GM21360 (cell line): ENCODE measurements at regions not wholly inside any gene's neighbourhood (a gene's known extent, or its start where the extent isn't known, plus 50 kb on each side); places are given as distances from the start of the nearest gene placed in this dataset.
A peak's percentile ranks its signal among the peaks of the same experiment; 100 is the strongest.

Experiments
- ATAC-seq: cut with Tn5 transposase; IDR thresholded peaks from one replicate; pipeline ENCODE4 v1.9.1; 2021; ENCODE audit warnings: mild to moderate bottlenecking, moderate library complexity; ENCODE audit not compliant: unreplicated experiment

GRCh38 chr15:38164507-38164906 is 88.1 kb upstream of the SPRED1 start:
- ATAC-seq: no peak

DNA sequence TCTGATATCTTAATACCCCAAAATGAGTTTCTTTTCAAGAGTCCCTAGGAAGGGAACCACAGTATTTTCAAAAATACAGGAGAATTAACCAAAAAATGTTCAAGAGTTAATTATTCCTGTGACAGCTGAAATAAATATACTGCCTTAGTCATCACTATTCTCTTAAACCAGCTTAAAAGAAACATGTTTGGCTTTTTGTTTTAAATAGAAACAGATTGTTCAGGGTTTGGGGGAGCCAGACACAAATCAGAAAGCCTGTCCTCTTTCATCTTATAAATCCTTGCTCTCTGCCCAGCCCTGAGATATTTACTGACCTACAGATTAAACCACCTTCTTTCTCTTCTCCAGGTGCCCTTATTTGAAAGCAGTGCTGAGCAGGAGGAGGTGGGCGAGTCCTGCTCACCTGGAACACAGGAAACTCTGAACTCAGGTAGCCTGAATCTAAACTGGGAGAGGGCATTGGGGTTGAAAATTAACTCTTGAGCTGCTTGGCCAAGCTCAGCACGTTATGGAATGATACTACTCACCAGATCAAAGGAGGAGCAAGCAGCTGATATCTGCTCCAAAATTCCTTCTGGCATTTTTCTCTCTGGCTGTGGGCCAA is 84.1 kb upstream of the SPRED1 start:
- no peak for ATAC-seq

- no peak for ATAC-seq
These were observed 80.7 kb upstream of the SPRED1 start for GRCh38 chr15:38171973-38172372.

GRCh38 chr15:38174691-38175090 is 77.9 kb upstream of the SPRED1 start:
- no peak for ATAC-seq

DNA sequence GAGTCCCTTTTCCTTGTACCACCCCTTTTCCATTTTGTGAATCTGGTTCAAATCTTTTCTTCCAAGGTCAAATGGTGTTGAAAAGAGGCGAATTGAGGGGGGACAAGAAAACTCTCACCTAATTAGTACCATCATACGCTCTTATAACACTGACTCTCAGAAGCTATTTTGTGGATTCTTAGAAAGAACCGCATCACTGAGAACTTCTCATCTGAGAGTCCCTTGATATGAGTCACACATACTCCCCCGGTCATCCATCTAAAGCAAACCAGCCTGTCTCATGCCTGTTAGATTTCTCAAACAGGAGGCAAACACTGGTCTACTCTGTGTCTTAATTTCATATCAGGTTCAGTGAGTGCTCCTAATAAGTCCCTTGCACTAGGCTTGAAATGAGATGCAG is 76.5 kb upstream of the SPRED1 start:
- ATAC-seq: peak; percentile 95

- ATAC-seq: no peak
These were observed 75.9 kb upstream of the SPRED1 start for GRCh38 chr15:38176691-38177090.

DNA sequence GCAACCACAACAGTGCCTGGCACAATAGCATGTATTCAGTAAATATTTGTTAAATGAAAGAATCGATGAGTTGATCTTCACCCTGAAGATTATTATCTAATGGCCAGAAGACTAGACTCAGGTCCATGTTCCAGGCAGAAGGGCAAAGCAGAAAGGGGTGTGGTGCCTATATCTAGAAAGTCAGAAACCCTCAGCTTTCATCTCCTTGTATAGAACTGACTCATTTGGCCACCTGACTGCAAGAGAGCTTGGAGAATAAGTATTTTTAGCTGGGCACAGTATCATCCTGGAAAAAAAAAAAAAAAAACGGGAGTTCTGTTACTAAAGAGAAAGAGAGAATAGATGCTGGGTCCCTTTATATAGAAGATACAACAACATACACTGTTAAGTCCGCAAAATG is 69.7 kb upstream of the SPRED1 start:
- ATAC-seq: no peak

- ATAC-seq: peak; percentile 95
These were observed 66.1 kb upstream of the SPRED1 start for GRCh38 chr15:38186507-38186906.

- ATAC-seq: no peak
These were observed 64.9 kb upstream of the SPRED1 start for GRCh38 chr15:38187630-38188313.

DNA sequence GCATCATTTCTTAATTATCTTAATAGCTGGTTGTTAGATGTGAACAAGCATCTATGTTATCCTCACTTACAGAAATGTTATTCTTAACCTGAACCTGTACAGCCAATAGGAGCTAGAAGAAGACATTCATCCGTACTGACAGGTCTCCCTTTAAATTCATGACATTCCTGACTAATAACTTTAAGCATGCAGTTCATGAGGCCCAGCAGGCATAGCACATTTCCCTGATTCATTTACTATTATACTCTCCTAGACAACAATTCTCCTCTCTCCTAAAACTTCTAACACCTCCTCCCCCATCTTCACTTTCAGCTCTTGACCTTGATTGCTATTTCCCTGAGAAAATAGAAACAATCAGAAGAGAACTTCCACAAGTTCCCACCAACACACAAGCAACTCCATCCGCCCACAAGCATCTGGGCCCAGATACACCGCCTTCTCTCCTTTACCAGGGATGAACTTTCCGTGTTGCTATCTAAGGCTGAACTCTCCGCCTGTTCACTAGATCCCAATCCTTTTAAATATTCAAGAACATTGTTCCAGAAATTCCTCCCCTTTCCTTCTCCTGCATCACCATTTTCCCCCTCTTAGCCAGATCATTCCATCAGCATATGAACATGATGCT is 62.9 kb upstream of the SPRED1 start:
- no peak for ATAC-seq

DNA sequence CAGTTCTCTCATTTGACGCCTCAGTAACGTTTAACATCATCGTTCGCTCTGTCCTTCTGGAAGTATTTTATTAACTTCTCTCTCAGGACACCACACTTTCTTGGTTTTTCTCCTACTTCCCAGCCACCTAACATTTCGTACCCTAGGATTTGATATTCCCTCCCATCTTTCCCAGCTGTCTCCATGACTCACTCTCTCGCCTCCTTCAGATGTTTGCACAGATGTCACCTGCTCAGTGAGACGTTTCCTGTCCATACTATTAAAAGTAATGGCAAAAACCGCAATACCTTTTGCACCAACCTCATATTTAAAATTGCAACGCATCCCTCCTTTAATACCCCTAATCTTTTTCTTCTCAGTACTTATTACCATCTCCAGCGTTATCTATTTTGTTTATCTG is 62.1 kb upstream of the SPRED1 start:
- ATAC-seq: no peak

GRCh38 chr15:38192496-38192895 is 60.1 kb upstream of the SPRED1 start:
- ATAC-seq: no peak

- no peak for ATAC-seq
These were observed 59.1 kb upstream of the SPRED1 start for GRCh38 chr15:38193496-38193895.

- no peak for ATAC-seq
These were observed 57.3 kb upstream of the SPRED1 start for GRCh38 chr15:38195191-38195901.

DNA sequence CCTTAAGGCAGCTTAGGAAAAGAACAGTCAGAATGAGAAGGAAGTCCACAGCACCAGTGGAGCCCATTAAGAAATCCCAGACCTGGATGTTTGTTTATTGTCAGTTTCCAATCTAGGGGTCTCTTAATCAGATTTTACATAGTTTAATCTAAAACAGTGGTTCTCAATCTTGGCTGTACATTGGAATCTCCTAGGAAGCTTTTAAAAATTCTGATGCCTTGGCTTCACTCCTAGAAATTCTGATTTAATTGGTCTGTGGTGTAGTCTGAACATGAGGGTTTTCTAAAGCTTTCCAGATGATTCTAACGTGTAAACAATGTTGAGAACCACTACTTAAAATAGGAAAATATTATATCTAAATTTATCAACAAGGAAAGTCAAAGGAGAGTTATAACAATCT is 56.6 kb upstream of the SPRED1 start:
- no peak for ATAC-seq

GRCh38 chr15:38197553-38197952 is 55.1 kb upstream of the SPRED1 start:
- ATAC-seq: no peak

- ATAC-seq: no peak
These were observed 50.9 kb upstream of the SPRED1 start for GRCh38 chr15:38201714-38202113.

- no peak for ATAC-seq
These were observed 50.3 kb upstream of the SPRED1 start for GRCh38 chr15:38202361-38202760.
